ENCODE measurements at regions not wholly inside any gene's neighbourhood (a gene's known extent, or its start where the extent isn't known, plus 50 kb on each side); places are given as distances from the start of the nearest gene placed in this dataset.

DNA sequence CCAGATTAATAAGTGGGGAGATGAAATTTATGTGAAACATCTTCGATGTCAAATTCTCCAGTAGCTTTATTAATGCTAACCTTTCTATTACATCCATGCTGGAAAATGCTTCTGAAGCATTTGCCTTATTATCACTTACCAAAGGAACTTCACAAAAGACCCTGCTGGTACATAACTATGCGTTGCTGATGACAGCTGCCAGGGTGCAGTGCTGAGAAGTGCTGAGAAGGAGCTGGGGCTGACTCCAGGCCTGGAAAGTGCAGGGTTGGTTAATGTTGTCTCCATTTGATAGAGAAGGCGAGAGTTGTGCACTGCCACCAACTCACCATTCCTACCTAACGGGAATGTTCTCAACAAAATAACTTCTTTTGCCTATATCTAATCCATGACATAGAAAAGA is 736.0 kb upstream of the NR2F2 start:
- no peak for FAIRE-seq

DNA sequence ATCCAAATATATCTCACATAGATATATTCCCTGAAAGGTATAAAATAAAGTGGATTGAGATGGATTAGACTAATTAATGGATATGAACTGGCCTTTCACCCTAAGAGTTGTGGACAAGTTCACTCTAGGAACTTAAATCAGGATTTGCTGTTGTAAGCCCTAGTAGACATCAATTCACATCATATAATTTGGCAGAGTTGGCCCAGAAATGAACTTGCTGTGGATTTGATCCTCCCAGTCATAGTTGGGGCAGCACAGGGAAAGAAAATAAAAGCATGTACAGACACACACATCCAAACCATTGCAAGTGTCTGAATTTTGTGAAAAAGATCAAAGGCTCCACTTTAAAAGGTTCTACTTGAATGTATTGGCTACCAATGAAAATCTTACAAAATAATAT is 734.7 kb upstream of the NR2F2 start:
- FAIRE-seq: no peak

DNA sequence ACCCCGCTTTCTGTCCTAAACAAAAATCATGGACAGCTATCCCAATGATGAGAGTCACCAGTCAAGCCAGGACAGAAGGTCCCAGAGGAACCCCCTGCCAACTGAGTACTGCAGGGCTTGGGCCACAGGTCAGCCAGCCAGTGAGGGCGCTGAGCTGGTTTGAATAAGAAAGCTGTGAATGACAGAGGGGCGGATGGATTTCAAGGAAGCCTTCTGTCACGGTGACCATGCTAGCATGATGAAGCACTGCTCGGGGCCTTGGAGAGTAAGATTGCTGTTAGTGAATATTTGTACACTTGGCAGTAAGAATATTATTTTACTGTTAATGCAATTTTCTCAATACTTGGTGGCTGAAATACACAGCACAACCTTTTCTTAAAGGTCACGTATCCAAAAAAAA is 734.0 kb upstream of the NR2F2 start:
- no peak for FAIRE-seq

DNA sequence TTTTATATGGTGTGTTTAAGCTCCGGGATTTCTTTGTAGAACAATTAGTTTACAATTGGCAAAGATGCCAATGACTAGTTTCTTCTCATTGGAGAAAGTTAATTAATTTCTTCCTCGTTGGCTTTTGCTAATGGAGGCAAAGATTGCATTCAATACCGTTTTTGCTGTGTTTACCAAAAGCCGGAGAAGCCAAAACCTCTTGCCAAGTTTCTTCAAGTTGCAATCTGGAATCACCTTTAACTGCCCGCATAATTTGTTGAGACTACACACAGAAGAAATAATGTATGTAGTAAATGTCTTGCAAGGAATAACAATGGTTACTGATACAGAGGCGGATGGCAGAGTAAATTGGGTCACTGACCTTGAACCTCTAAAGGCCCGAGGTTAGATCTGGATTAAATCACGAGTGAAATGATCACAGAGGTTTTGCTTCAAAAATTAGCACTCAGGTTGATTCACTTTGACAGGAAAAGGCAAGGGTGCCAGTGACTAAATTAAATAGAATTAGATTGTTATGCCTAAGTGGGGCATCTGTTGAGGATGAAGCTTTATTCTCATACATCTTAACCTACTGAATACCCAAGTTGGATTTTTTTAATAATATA is 732.1 kb upstream of the NR2F2 start:
- no peak for FAIRE-seq

DNA sequence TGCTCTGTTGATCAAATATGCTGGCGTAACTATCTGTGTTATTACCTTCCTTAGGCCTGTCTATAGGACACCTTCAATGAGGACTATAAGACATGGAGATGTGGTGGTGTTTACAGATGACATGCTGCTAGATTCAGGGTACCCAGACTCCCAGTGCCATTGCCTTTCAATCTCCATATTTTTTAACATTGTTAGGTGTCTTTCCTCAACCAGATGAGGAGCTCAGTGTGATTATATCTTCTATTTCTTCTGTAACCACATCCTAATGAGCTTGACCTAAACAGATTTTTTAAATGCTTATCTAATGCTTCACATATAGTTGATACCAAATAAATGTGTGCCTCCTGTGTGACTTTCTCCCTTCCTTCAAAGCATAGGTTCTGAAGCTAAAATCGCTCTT is 730.1 kb upstream of the NR2F2 start:
- FAIRE-seq: no peak

DNA sequence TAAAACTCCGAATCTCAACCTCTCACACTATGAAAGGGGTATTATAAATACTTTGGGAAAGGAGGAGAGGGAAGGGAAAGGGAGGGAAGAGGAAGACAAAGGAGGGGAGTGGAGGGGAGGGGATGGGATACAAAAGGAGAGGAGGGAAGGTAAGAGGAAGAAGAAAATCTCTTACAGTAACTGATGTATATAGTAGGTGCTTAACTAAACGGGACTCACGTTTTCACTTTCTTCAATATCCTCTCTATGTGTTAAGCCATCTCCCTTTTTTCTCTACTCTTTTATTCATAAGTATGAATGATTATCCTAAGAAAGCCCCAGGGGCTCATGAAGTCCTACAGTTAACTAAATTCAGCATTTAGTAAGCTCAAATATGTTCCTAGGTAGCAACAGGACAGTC is 729.6 kb upstream of the NR2F2 start:
- no peak for FAIRE-seq

DNA sequence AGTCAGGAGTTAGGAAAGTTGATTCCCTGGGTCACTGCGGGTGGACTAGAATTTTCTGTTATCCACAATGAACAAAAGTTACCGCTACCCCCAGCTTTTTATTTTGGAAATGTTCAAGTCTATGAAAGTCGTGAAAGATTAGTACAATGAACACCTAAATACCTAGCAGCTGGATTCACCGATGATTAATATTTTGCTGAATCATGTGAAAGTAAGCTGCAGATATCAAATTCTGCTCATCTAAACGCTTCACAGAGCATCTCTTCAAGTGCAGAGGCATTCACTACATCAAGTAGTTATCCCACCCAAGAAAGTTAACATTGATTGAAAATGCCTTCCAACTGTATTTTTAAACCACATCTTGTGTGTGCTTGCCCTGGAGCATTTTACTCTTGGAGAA is 729.0 kb upstream of the NR2F2 start:
- no peak for FAIRE-seq

DNA sequence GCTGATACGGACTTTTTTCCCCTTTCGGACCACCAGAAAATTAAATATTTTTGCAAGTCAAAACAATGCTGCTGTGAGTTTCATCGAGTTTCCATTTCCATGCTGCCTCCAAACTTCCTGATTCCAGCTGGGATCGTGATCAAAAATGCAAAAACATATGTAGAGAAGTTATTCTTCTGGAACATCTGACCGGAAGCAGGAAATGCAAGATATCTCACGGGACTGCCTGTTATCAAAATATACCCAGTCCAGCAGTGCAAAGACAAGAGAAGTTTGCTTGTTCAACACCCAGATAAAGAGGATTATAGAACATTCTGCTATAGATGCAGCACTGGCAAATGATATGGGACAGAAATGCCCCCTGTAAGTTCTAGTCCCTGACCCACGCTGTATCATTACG is 726.7 kb upstream of the NR2F2 start:
- FAIRE-seq: no peak

DNA sequence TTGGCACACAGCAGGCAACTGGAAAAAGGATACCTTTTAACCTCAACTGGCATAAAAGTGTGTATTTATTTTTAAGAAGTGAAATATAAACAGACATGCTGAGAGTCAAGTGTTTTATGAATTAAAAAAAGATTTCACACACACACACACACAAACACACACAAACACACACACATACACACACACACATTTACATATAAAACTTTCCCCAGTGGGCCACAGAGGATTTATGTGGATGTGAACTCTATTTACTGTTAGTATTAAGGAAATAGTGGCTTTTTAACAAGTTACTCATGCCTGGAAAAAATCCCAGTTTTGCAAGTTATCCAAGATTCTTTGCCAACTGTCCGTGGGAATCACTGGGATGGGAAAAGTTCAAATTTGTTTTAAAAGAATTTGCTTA is 725.9 kb upstream of the NR2F2 start:
- no peak for FAIRE-seq

DNA sequence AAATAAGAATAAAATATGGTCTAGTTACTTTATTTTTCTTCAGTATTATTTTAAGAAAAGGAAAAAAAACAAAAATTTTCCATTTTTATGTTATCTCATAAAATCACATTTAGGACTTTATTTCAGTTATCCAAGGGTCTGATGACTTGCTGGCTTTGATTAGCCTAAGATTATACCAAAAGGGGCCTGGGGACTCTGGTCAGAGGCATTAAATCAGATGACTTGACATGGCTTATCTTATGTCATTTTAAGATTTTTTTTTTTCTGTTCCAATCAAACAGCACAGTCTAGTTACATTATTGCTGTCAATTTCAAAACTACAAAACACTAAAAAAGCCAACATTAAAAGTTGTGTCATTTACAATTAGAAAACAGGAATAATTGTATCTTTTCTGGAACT is 725.4 kb upstream of the NR2F2 start:
- FAIRE-seq: no peak

DNA sequence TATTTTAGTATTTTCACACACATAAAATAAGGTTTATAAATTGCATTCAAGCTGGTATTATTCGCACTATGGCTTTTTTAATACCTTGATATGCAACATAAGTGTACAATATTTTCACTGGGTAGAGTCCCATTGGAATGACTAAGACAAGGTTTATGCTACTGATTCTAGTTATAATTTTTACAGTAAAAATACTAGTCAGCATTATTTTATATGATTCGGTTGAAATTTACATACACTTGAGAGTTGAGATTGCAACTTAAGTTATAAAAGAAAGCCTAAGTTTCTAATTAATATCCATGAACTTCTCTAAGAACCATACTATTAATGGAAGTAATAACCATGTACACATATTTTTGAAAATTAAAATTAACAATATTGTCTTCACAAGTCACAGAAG is 723.9 kb upstream of the NR2F2 start:
- FAIRE-seq: no peak

DNA sequence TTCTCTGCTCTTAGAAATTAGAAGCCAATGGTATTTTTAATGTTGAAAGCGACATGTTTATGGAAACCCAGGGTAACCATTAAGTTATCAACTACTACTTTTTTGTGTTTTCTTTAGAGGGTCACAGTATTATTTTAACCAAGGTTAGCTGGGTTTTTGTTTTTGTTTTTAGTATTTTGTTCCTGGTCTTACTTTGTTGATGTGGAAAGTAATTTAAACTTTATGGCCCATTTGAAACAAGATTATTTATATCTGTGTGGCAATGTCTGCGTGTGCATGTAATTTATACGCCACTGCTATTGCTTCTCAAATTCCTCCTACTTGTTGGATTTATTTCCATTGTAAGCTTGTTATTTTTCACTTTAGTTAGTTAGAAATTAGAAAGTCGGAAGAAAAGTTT is 722.1 kb upstream of the NR2F2 start:
- no peak for FAIRE-seq

DNA sequence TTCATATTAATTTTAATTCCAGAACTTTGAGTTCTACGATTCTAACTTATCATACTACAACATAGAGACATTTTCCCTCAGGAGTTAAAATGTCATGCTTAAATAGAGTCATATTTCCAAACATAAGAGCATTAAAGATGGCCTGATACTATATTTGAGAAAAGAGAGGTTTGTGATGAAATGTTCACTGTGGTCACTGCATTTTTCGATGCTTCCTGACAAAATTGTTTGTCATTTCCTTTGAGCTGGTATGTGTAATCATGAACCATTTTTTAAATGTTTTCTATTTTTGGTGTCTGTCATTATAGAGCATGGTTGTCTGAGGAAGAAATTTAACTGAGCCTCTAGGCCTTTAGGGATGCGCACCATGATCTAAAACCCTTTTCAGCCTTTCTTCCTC is 721.4 kb upstream of the NR2F2 start:
- no peak for FAIRE-seq

DNA sequence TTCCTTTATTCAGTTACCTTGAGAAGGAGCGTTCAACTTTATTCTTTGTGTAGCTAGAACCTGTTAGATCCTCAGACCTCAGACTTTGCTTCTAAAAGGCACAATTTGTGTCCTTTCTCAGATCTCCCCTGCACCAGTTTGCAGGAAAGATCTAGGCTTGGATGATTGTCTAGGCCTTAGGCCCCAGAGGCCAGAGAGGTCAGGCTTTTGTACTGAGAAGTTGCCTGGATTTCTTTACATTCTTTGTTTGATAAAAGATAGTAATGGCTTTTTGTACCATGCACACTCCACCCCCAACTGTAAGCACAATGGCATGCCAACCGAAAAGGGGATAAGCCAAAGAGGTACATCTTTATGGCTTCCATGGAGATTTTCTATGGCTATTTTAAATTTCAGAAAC is 719.6 kb upstream of the NR2F2 start:
- FAIRE-seq: no peak

DNA sequence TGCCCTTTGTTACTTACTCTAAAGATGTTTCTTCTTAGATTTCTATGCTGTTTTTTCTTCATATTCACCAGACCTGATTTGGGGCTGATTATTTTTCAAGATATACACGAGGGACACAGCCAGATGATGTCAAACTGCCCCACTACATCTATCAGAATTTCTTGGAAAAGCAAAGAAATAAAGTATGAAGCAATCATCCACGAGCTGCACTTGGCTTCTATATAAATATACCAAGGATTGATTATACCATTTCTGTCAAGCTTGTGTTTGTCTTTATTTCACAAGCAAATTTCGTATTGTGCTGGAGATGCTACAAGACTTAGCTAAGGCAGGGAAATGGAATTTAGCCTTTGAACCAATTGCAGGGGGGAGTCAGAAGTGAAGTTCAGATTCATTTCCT is 715.1 kb upstream of the NR2F2 start:
- no peak for FAIRE-seq

DNA sequence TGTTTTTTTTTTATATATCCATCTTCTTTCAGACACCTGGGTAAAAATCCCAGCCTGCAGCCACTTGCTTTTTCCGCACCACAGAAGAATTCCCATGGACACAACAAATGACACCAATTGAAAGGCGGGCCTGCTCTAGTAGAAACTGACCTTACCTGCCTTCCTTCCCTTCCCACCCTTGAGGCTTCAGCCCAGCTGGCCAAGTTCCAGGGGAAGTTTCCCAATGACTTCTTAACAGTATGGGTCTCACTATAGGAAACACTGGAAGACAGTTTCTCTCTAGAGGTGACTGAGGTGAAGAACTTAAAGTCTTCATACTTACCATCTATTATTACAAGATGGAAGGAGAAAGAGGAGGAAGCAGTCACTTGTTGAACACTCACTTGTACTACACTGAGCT is 714.2 kb upstream of the NR2F2 start:
- FAIRE-seq: no peak

DNA sequence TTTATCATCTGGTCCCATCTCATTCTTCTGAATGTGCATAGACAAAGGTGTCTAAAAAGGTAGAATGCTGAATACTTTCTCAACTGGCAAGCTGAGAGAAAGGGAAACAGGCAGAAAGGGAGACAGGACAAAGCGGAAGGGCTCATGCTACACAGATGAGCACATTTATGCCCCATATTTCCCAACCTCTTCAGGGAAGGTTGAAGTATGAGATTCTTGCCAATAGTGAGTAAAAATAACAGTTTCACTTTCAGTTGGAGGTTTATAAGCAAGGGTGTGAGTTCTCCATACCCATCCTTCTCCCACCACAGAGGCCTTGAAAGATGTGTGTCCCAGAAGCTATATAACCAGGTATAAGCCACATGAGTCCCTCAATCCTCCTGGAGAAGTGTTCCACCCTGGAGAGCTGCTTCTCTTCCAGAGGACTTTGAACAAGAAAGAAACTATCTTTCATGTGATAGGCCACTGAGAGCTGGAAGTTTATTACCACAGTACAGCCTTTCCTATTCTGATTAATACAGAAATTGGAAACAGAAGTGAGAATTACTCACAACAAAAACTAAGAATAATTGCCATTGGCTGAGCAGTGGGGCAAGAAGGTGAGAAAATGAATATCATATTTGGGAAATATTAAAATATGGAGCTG is 709.4 kb upstream of the NR2F2 start:
- no peak for FAIRE-seq

DNA sequence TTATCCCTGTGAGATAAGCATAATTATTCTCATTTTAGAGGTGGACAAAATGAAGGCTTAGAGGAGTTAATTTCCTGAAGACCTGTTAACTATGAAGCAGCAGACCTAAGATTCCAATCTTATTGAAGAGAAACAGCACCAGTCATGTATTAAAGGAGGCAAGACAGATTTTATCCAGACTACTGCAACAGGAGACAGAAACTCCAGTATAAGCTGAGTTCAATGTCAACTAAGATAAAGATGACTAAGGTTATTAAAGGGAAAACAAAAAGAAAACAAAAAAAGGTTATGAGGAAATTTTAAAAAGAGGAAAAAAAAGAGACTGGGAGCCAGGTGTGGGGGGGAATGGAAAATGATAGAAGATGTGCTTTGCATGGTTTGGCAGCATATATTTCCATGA is 707.7 kb upstream of the NR2F2 start:
- no peak for FAIRE-seq

DNA sequence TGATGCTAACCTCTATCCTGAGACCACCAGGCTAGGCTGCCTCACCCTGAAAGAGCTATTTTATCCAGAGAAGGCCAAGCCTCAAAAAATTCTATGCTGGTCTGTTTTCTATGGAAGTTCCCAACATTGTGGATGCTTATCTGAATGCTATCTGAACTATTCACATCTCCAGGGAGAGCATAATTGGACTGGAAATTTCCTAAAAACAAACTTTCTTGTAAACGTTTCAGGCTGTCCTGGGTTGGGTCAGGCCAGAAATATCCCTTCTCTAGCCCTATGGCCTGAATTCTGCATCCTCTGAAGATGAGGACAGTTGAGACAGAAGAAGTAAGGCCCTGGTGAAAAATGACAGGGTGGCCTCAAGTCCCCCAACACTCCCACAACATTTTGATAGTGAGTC is 706.4 kb upstream of the NR2F2 start:
- FAIRE-seq: no peak

DNA sequence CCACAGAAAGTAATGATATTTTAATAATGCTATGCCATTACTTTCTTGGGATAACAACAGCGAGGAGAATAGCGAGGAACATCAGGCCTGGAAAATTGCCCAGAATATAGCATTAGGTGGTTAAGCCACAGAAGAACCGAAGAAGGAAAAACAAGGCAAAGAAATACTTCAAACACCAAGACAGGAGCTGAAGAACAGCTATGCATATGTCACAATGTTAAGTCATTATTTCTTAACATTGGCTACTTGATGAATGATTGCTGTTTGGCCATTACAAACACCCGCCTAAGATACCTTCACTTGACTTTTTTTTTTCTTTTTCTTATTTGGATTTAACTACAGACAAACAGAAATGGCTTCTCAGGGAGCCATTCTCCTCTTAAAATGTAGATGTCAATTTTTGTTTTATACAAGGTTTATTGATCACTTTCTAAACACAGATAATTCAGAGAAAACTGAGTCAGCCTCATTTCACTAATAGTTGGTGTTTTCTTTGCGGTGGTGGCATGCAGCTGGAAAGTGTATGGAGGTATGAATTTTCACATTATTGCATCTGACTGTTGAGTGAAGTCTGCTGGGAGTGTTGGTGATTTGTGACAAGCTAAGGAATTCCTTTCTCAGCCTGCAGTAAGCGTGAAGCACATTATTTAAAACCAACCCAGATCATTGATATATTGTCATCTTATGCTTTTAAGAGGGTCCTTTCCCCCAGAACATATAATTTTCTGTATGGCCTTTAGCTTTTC is 705.7 kb upstream of the NR2F2 start:
- FAIRE-seq: no peak

DNA sequence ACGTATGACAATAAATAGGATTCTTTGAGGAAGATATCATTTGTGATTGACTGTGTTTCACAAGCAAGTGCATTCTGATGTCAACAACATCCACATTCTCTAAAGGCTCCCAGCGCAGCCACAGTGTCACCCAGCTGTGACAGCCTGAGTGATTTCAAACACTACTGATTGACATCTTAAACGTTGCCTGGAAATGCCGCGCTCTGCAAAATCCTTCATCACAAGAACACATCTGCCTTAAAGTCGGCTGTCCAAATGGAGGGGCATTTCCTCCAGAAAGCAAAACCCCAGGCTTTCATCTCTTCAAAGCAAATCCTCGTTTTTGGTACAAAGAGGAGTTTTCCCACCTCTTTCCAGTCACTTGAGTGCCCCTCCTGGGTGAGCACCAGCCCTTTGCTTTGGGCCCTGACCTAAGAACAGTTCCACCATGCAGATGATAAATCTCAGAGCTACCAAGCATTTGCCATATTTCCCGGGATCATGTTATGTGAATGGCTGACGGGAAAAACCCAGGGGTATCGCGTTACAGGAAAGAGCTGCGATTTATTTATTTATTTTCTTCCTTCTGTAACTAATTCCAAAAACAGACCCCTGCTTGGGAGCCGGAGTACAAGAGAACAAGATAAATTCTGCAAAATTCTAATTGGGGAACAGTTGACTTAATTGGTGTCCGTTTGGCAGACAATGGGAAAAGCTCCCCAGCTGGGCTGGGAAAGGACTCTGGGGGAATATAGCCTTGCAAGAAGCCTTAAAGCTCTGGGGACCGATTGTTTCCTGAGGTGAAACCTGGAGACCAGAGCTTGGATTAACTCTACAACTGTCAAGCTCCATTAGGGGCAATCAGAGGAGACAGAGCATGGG is 703.8 kb upstream of the NR2F2 start:
- FAIRE-seq: no peak

DNA sequence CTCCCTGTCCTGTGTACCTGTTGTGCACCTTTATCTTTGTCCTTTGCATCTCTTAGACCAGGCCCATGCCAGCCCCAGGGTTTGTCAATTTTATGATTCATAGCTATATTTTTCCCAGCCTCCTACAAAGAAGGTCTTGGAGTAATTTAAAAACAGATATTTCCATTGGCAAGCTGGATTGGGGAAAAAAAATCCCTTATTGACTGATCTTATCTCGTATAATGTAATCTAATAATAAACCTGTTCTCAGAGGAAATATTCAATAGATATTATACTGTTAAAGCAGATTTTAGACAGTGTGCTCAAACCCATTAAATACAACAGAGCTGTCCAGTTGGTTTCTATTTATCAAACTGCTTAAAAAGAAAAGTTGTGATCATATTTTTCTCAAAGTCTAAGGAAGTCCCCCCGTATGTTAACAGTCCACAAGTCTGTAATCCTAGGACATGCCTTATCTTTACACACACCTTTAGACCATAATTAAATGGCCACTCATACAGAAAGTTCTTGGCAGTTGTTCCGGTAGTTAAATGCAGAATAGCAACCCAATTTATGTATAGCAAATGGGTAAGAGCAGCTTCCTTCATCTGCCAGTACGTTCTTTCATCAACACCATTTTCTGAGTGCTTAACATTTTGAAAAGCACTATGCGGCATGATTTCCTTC is 700.9 kb upstream of the NR2F2 start:
- no peak for FAIRE-seq

DNA sequence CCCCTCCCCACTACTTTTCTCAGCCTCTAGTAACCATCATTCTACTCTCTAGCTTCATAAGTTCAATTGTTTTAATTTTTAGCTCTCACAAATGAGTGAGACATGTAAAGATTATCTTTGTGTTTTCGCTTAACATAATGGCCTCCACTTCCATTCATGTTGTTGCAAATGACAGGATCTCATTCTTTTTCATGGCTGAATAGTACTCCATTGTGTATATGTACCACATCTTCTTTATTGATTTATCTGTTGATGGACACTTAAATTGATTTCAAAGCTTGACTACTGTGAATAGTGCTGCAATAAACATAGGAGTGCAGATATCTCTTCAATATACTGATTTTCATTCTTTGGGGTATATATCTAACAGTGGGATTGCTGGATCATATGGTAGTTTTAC is 699.8 kb upstream of the NR2F2 start:
- FAIRE-seq: no peak
